Naive B cell (primary cell): ENCODE measurements at regions not wholly inside any gene's neighbourhood (a gene's known extent, or its start where the extent isn't known, plus 50 kb on each side); places are given as distances from the start of the nearest gene placed in this dataset.
"Not testable (repeated sequence)": the region's sequence is repeated elsewhere in the genome, so short reads cannot be mapped to it uniquely, and the experiment has no call there.

Experiments used
- ATAC-seq, 2 donors: fragments of 150-1000 bp; cut with Tn5 transposase; 2 replicates each; pipeline ENCODE4 v1.10.0; 2021; ENCODE audit warnings: low read depth in 2 of 2, mild to moderate bottlenecking in 2 of 2, moderate library complexity in 2 of 2
- DNase-seq: peaks from one replicate; pipeline ENCODE4 v3.0.0; 2022
- H3K27ac Mint-ChIP-seq, 6 donors: one replicate each; pipeline ENCODE4 v1.8.0; 2020 to 2022; ENCODE audit warnings: mild to moderate bottlenecking in 6 of 6, mixed read lengths in 6 of 6, moderate library complexity in 5 of 6, inconsistent platforms in 2 of 6
- H3K27me3 Mint-ChIP-seq, 3 donors: one replicate each; pipeline ENCODE4 v1.8.0; 2021 to 2022; ENCODE audit warnings: mixed read lengths in 3 of 3, mild to moderate bottlenecking in 1 of 3
- H3K36me3 Mint-ChIP-seq, 2 donors: one replicate each; pipeline ENCODE4 v1.8.0; 2020 to 2022; ENCODE audit warnings: mixed read lengths in 2 of 2, inconsistent platforms in 1 of 2, mild to moderate bottlenecking in 1 of 2
- H3K4me1 Mint-ChIP-seq, 3 donors: one replicate each; pipeline ENCODE4 v1.8.0; 2020 to 2022; ENCODE audit warnings: mixed read lengths in 3 of 3, inconsistent platforms in 1 of 3, mild to moderate bottlenecking in 1 of 3, moderate library complexity in 1 of 3
- H3K4me3 Mint-ChIP-seq, 8 donors: one replicate each; pipeline ENCODE4 v1.8.0; 2020 to 2022; ENCODE audit warnings: mild to moderate bottlenecking in 8 of 8, mixed read lengths in 8 of 8, moderate library complexity in 8 of 8, inconsistent platforms in 2 of 8
- H3K9me3 Mint-ChIP-seq, 7 donors: one replicate each; pipeline ENCODE4 v1.8.0; 2020 to 2022; ENCODE audit warnings: mixed read lengths in 7 of 7, mild to moderate bottlenecking in 5 of 7, inconsistent platforms in 2 of 7, moderate library complexity in 1 of 7

- no peaks in the 10 kb centered on the region for H3K36me3 Mint-ChIP-seq
- no peak for ATAC-seq
- H3K9me3 Mint-ChIP-seq: peaks cover 0 to 2% (median 0%) of the 10 kb centered on the region in 7 donors
- H3K4me3 Mint-ChIP-seq: no peak overlapping the region
- no peak overlapping the region for H3K27ac Mint-ChIP-seq
- H3K27me3 Mint-ChIP-seq: peaks cover 11 to 28% (median 16%) of the 10 kb centered on the region in 3 donors
- no peak for DNase-seq
- no peaks in the 10 kb centered on the region for H3K4me1 Mint-ChIP-seq
These were observed 103.6 kb upstream of the SALL3 start for GRCh38 chr18:78875778-78876650.

GRCh38 chr18:78876868-78877267 is 102.8 kb upstream of the SALL3 start:
- H3K27me3 Mint-ChIP-seq: peaks cover 11 to 23% (median 16%) of the 10 kb centered on the region in 3 donors

DNA sequence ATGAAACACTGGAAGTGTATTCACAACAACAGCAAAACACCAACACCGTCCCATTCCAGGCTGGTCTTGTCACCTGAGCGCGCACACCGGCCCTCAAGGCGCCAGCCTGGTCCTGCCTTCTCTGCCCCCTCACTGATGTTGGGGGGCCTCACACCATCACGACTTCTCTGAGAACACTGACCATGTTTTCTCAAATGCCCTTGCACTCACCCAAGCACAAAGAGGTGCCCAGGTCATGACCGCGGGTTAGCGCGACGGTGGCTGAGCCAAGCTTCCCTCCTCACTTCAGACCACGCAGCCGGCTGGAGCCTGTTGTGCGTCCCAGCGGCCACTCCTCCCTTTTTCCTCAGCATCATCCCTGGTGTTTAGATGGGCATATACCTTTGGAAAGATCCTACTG is 101.3 kb upstream of the SALL3 start:
- H3K4me3 Mint-ChIP-seq: no peak overlapping the region
- peaks cover 14 to 26% (median 16%) of the 10 kb centered on the region in 3 donors for H3K27me3 Mint-ChIP-seq
- no peak overlapping the region for H3K27ac Mint-ChIP-seq
- H3K4me1 Mint-ChIP-seq: no peaks in the 10 kb centered on the region
- no peak for DNase-seq
- no peak for ATAC-seq
- H3K9me3 Mint-ChIP-seq: peaks cover 0 to 12% (median 2%) of the 10 kb centered on the region in 7 donors
- H3K36me3 Mint-ChIP-seq: no peaks in the 10 kb centered on the region

More at GRCh38 chr18:78876868-78877267, 102.8 kb upstream of the SALL3 start:
- H3K27ac Mint-ChIP-seq: no peak overlapping the region
- no peaks in the 10 kb centered on the region for H3K36me3 Mint-ChIP-seq
- no peaks in the 10 kb centered on the region for H3K4me1 Mint-ChIP-seq
- no peak overlapping the region for H3K4me3 Mint-ChIP-seq
- peaks cover 0 to 5% (median 0%) of the 10 kb centered on the region in 7 donors for H3K9me3 Mint-ChIP-seq
- DNase-seq: no peak
- no peak for ATAC-seq

- Mint-ChIP-seq H3K27me3 (peaks cover 14 to 26% (median 16%) of the 10 kb centered on the region in 3 donors), H3K9me3 (peaks cover 0 to 13% (median 3%) of the 10 kb centered on the region in 7 donors)
- not testable (repeated sequence) for DNase-seq, H3K4me3 Mint-ChIP-seq, H3K27ac Mint-ChIP-seq, H3K36me3 Mint-ChIP-seq, H3K4me1 Mint-ChIP-seq, ATAC-seq
These were observed 100.3 kb upstream of the SALL3 start for GRCh38 chr18:78879072-78879883.

DNA sequence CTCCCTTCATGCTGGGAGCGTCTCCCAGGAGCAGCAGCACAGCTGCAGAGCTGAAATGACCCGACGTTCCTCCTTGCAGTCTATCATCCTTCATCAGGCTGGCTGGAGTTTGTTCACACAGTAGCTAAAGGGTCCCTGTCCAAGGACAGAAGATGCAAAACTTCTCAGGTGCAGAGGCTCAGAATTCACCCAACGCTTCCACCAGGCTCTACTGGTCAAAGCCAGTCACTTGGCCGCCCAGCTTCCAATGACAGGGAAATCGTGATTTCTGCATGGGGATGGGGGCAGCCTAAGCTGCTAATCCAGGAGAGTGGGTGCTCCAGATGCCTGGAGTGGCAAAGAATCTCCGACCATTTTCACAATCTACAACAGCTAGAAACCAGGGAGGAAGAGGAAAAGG is 97.0 kb upstream of the SALL3 start:
- Mint-ChIP-seq H3K4me3 (no peak overlapping the region), H3K9me3 (peaks cover 0 to 46% (median 28%) of the 10 kb centered on the region in 7 donors), H3K4me1 (no peaks in the 10 kb centered on the region), H3K27ac (no peak overlapping the region), H3K27me3 (peaks cover 6 to 13% (median 8%) of the 10 kb centered on the region in 3 donors), H3K36me3 (peaks cover 0 to 5% of the 10 kb centered on the region in 2 donors)
- DNase-seq: no peak
- no peak for ATAC-seq

DNA sequence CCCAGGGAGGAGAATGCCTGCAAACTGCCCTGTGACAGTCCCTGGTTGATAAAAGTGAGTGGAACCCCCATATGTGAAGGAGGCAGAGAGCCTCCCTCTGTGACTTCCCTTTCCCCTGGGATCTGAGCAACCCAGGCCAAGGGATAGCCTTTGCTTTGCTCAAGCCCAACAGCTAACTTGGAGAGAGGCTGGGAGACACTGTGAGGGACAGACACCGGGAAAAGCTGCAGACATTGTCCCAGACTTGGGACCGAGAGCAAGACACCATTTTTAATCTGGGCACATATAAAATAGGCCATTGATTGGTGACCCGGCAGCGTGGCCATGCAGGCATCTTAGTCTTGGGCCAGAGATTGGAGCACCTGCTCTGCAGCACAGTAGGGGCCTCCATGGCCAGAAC is 96.1 kb upstream of the SALL3 start:
- Mint-ChIP-seq H3K27ac (no peak overlapping the region), H3K4me3 (no peak overlapping the region), H3K27me3 (peaks cover 2 to 9% (median 4%) of the 10 kb centered on the region in 3 donors), H3K4me1 (no peaks in the 10 kb centered on the region), H3K9me3 (peaks cover 0 to 55% (median 37%) of the 10 kb centered on the region in 7 donors), H3K36me3 (peaks cover 0 to 5% of the 10 kb centered on the region in 2 donors)
- no peak for DNase-seq
- no peak for ATAC-seq

- no peak for DNase-seq
- H3K4me1 Mint-ChIP-seq: no peaks in the 10 kb centered on the region
- H3K27ac Mint-ChIP-seq: no peak overlapping the region
- no peak for ATAC-seq
- H3K9me3 Mint-ChIP-seq: peaks cover 5 to 65% (median 47%) of the 10 kb centered on the region in 7 donors
- peaks cover 0 to 5% (median 3%) of the 10 kb centered on the region in 3 donors for H3K27me3 Mint-ChIP-seq
- no peak overlapping the region for H3K4me3 Mint-ChIP-seq
- H3K36me3 Mint-ChIP-seq: peaks cover 5 to 10% of the 10 kb centered on the region in 2 donors
These were observed 95.1 kb upstream of the SALL3 start for GRCh38 chr18:78884502-78884901.

GRCh38 chr18:78889250-78889649 is 90.4 kb upstream of the SALL3 start:
- DNase-seq (no peak), ATAC-seq (no peak)
- no peak overlapping the region for H3K4me3 Mint-ChIP-seq
- H3K27ac Mint-ChIP-seq: no peak overlapping the region
- peaks cover 10 to 11% of the 10 kb centered on the region in 2 donors for H3K36me3 Mint-ChIP-seq
- H3K9me3 Mint-ChIP-seq: peaks cover 16 to 74% (median 53%) of the 10 kb centered on the region in 7 donors
- no peaks in the 10 kb centered on the region for H3K27me3 Mint-ChIP-seq
- H3K4me1 Mint-ChIP-seq: no peaks in the 10 kb centered on the region

DNA sequence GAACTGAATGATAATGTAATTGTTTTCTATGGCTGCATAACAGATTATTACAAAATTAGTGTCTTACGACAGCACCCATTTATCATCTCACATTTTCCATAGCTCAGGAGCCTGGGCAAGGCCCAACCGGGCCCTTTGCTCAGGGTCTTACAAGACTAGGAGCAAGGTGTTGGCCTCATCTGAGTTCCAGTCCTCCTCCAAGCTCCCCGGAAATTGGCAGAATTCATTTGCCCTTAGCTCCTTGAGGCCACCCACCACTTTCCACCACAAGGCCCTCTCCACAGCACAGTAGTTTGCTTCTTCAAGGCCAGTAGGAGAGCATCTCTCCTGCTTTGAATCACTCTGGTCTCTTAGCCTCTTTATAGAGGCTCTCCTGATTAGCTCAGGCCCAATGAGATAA is 89.2 kb upstream of the SALL3 start:
- H3K4me1 Mint-ChIP-seq: no peaks in the 10 kb centered on the region
- no peak for DNase-seq
- no peaks in the 10 kb centered on the region for H3K27me3 Mint-ChIP-seq
- H3K36me3 Mint-ChIP-seq: peaks cover 10 to 11% of the 10 kb centered on the region in 2 donors
- no peak overlapping the region for H3K4me3 Mint-ChIP-seq
- peaks cover 16 to 62% (median 44%) of the 10 kb centered on the region in 7 donors for H3K9me3 Mint-ChIP-seq
- no peak overlapping the region for H3K27ac Mint-ChIP-seq
- no peak for ATAC-seq

DNA sequence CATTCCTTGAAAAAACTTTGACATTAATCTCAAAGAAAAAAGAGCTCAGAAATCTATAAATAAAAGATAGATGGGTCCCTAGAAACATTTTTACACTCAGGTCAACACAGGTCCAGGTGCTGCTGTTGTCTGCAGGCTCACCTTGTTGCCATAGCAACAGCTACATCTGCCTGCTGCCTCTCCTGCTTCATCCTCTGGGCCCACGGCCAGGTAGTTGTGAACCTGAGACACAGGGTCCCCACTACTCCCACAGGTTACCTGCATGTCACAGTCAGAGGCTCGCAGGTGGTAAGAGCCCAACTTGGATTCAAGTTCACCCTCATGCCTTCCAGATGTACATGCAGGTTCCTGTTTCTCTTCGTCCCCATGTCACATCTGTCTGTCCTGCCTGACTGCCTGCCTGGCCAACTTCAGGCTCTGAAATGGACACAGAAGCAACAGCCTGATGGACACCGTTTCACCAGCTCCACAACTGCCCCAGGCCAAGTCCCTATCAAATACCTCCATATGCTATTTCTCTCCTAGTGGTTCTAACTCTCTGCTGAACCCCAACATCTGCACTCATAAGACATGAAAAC is 88.3 kb upstream of the SALL3 start:
- peaks cover 0 to under 1% (median 0%) of the 10 kb centered on the region in 3 donors for H3K27me3 Mint-ChIP-seq
- H3K4me1 Mint-ChIP-seq: no peaks in the 10 kb centered on the region
- no peak overlapping the region for H3K27ac Mint-ChIP-seq
- DNase-seq: no peak
- H3K9me3 Mint-ChIP-seq: peaks cover 16 to 54% (median 37%) of the 10 kb centered on the region in 7 donors
- peaks cover 10 to 11% of the 10 kb centered on the region in 2 donors for H3K36me3 Mint-ChIP-seq
- no peak overlapping the region for H3K4me3 Mint-ChIP-seq
- no peak for ATAC-seq

DNA sequence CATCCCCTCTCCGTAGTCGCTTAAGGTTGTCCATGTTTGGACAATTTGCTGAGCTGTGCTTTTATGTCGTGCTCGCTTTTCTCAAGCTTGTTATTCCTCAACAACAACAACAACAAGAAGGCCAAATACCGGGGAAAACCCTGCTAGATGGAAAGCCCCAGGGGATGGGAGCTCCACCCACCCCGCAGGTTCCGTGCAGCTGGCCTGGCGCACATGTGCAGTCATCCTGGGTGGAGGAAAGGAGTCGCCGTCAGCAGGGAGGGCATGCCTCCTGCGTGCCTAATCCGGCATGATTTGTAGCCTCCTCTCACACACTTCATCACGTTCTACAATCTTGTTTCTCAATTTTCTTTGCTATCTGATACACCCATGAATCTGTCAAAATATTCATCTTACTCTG is 87.4 kb upstream of the SALL3 start:
- Mint-ChIP-seq H3K9me3 (peaks cover 16 to 45% (median 31%) of the 10 kb centered on the region in 7 donors), H3K4me3 (no peak overlapping the region), H3K4me1 (no peaks in the 10 kb centered on the region), H3K27ac (no peak overlapping the region), H3K36me3 (peaks cover 8 to 11% of the 10 kb centered on the region in 2 donors), H3K27me3 (peaks cover 0 to 4% (median 0%) of the 10 kb centered on the region in 3 donors)
- DNase-seq (no peak), ATAC-seq (no peak)

DNA sequence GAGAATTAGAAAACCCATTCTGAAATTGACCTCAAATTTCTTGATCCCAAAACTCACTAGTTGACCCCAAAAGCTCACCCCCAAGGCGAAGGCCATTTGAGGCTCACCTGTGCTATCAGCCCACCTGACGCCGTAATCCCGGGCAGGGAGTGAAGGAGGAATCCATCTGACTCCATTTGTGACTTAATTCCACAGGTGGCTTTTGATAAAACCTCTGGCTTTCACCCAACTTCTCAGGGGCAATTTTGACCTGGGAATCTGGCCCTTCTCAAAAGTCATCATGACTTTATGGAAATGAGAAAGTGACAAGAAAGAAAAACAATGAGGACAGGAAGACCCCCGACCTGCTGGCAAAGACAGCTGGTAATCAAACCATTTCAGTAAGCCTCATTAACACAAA is 86.9 kb upstream of the SALL3 start:
- H3K36me3 Mint-ChIP-seq: peaks cover 5 to 11% of the 10 kb centered on the region in 2 donors

More for the DNA sequence above, 86.9 kb upstream of the SALL3 start:
- no peak overlapping the region for H3K4me3 Mint-ChIP-seq
- DNase-seq (no peak), ATAC-seq (no peak)
- H3K27me3 Mint-ChIP-seq: peaks cover 0 to 4% (median 0%) of the 10 kb centered on the region in 3 donors
- no peaks in the 10 kb centered on the region for H3K4me1 Mint-ChIP-seq
- H3K27ac Mint-ChIP-seq: no peak overlapping the region
- H3K9me3 Mint-ChIP-seq: peaks cover 16 to 39% (median 27%) of the 10 kb centered on the region in 7 donors
